ENCODE measurements at regions not wholly inside any gene's neighbourhood (a gene's known extent, or its start where the extent isn't known, plus 50 kb on each side); places are given as distances from the start of the nearest gene placed in this dataset.

DNA sequence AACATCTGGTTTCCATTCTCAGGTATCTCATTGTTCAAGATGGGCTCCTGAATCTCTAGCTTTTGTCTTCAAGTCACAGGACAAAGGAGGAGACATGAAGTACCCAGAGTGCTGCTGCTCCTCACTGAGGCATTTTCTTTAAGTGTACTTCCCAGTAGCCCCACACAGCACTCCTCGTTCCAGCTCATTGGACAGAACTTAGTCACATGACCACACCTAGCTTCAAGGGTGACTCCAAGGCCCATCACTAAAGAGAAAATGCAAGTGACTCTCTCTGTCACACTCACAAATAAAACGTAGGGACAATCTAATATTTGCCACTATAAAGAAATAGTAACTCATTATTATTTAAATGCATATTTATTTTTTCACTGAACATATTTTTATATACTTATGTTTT lies 58.3 kb upstream of the NEUROD6 start:
- DNase-seq, result peak; percentile 6

DNA sequence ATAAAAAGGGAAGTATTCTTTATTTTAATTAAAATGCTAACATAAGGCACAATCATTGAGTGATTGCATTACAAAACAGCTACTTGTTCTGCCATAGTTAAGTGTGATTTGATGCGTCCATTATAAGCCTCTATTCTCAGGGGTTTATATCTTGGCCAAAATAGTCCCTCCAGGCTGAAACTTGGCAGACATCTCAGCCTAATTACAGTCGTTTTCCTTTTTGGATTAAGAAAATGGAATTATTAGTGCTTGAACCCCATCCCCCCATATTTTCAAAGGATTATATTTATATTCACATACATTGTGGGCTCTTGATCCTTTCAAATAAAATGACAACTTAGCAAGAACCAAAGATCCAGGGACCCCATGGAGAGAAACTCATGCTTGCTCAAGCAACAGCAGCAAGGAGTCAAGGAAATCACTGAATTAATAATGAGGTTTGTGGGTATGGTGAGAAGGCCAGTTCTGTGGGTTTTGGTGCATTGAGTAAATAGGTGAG lies 66.7 kb upstream of the NEUROD6 start:
- no peak for DNase-seq

DNA sequence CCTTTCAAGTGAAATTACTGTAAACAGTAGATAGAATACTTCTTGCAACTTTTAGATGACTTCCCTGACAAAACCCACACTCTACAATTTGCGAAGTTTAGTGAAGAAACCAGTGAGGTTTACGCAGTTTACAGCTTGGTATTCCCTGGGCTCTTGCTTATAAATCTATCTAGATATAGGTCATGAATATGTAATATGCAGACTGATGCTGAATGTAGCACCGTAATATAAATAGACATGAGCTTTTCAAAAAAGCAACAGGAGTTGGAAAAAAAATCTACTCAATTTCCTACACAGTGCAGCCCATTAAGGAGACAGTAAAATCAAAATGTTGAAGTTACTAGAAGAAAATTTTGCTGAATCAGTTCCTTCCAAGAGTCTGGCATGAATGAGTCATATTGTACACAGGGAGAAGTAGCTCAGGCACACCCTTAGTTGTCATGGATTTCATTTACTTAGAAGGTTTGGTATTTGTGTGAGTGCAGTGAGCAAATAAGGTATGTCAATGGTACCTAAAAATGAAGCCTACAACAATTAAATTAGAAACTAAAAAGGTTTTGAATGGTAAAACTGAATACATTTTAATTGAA lies 67.7 kb upstream of the NEUROD6 start:
- no peak for DNase-seq

DNA sequence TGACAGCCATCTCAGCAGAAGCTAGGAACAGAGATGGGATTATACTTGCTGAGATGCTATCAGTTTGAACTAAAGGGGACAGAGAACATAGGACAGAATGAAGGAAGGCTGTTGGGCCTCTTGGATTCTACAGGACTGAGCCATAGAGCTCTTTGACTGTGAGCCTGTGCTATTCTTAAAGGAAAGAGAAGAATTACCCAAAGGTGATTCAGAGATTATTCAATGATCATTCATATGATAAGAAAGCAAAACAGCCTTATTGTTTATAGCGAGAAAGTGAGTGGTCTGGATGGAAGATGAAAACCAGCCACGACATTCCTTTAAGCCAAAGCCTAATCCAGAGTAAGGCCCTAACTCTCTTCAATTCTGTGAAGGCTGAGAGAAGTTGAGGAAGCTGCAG lies 69.7 kb upstream of the NEUROD6 start:
- DNase-seq, result no peak

DNA sequence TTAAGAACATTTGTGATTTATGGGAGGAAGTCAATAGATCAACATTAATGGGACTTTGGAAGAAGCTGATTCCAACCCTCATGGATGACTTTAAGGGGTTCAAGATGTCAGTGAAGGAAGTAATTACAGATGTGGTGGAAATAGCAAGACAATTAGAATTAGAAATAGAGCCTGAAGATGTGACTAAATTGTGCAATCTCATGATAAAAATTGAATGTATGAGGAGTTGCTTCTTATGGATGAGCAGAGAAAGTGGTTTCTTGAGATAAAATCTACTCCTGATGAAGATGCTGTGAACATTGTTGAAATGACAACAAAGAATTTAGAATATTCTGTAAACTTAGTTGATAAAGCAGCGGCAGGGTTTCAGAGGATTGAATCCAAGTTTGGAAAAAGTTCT lies 70.9 kb upstream of the NEUROD6 start:
- no peak for DNase-seq

DNA sequence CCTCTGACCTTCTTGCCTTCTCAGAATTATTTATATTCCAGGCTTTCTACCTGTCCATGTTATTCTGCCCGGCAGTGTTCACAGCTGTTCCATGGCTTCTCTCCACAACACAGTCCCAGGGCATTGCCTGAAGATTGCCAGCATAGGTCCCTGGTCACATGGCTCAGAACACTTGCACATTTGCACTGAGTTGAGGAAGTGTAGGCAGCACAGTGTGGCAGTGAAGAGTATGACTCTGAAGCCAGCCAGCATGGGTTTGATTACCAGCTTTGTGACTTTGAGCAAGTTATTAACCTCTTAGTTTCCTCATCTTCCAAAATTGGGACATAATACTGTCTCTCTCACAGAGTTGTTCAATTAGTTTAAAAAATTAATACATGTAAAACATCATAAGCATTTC lies 73.2 kb upstream of the NEUROD6 start:
- DNase-seq, result no peak

DNA sequence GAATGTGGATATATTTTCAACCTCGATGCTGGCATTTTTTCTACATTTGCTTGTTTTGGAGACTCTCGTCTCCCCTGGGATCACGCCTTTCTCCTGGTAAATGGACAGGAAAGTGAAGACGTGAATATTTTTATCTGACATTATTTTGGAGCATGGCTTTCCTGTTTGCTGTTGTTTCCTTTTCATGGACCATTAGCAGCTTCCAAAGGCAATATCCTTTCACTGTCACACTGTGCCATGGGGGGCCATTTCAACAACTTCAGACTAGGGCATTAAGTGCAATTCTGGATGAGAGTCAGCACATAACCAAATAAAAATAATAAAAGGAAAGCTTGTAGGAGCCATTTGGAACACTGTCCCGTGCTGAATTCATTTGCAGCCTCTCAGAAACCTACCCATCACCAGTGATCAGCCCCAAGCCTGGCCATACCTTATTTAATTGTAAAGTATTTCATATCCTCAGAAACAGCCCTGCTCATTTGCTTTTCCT lies 75.9 kb upstream of the NEUROD6 start:
- DNase-seq, result no peak

DNA sequence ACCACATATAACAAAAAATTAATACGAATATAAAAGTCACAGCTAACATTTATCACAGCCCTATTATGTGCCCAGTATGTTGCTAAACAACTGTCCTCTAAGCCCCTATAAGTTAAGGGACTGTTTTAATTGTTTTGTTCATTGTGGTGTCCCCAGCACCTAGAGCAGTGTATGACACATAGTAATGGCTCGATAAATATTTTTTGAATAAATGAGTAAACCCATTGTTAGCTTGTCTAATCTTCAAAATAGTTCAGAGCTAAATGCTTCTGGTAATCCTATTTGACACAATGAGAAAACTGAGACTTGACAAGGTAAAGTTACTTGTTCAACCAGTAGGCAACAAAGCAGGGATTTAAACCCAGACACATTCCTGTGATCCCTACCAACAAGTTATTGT lies 78.4 kb upstream of the NEUROD6 start:
- no peak for DNase-seq

DNA sequence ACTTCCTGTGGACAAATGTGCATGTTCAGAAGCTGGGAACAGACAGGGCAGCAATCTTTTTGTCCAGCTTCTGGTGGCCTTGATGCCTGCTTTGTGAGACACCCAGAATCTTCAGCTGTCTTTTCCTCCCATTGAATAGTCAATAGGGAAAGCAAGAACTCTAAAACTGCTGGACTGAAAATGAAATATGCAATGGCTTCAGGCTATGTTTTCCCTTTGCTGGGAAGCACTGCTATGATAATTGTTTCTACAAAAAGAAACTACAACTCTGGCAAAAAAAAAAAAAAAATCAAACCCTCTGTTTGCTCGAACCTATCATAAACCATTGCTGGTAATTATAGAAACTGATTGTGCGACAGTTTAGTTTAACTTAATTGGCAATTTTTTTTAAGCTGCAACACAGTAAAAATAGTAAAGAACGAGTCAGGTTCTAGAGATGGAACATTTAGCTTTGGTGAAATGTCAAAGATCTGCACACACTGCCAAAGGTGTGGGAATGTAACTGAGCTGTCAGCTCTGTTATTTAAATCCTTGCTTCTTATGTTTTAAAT lies 79.1 kb upstream of the NEUROD6 start:
- DNase-seq, result no peak

DNA sequence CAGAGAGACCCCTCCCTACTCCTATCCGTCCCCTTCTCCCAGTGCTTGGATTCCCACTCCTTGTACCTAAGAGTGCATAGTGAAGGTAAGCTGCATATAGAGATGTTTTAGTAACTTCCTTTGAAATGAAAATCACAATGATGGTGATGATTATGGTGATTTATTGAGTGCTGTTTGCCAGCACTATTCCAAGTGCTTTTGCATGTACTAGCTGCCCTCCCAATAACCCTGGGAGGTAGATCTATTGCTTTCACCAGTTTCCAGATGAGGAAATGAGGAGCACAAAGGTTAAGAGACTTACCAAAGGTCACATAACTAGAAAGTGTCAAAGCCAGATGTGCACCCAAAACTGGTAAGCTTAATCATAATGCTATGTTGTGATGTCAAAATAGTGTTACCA lies 80.4 kb upstream of the NEUROD6 start:
- no peak for DNase-seq

DNA sequence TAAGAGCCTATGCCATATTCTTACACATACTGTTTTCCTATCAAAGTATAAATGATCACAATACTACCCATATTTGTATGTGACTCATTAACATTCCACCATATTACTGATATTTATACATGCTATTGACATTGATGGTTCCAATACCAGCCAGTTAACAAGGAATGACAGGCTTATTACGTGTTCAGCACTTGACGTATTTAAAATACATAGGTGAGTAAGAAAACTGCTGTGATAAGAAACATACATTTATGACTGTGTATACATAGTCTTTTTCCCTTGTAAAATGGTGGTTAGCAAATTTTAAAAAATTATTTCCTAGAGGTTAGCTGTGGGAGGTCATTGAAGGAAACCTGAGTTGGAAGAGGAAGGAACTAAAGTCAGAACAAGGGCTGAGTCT lies 81.1 kb upstream of the NEUROD6 start:
- DNase-seq, result no peak

DNA sequence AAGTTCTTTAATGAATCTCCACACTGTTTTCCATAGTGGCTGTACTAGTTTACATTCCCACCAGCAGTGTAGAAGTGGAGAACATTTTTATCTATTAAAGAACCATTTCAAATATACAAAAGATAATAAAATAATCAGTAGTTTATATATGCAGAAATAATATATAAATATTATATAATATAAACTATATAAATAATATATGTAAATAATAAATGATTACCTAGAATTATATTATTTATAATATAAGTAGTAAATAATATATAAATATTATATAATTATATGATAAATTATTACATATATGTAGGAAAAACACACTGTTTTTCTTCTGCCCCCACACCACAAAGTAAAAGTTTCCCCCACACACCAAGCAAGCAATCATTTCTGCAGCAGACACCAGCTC lies 83.5 kb upstream of the NEUROD6 start:
- no peak for DNase-seq

DNA sequence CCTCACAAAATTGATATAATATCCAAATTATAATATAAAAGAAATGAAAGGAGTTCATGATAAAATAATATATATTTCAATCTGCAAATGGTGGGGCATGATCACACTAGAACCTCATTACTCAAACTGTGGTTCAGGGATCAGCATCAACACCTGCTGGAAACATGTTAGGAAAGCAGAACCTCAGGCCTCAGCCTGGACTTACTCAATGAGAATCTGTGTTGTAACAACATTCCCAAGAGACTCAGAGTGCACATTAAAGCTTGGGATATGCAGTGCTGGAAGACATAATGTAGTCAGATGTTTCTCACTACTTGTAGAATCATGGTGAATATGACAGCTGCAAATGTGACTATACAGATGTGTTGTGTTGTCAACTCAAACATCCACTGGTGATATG lies 81.7 kb upstream of the ITPRID1 start:
- no peak for DNase-seq

DNA sequence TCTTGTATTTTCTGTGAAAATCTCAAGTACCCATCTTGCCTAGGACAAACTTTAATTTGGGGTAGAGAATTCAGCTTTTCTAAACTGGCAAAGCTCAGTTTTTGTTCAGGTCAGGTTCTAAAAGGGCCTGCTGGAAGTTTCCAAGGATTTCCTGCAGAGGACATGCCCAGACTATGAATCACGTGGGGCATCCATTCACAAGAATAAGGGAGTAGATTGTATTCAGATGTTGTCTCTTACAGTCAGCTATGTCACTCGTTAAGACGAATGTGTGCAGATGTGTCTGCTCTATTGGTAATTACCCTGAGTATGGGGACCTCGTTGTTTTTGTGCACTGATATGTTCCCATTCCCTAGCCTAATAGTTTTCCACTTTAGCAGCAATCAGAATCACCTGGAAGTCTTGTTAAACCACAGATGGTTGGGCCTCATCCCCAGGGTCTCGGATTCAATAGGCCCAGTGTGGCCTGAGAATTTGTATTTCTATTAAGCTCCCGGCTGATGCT lies 81.0 kb upstream of the ITPRID1 start:
- DNase-seq, result no peak

DNA sequence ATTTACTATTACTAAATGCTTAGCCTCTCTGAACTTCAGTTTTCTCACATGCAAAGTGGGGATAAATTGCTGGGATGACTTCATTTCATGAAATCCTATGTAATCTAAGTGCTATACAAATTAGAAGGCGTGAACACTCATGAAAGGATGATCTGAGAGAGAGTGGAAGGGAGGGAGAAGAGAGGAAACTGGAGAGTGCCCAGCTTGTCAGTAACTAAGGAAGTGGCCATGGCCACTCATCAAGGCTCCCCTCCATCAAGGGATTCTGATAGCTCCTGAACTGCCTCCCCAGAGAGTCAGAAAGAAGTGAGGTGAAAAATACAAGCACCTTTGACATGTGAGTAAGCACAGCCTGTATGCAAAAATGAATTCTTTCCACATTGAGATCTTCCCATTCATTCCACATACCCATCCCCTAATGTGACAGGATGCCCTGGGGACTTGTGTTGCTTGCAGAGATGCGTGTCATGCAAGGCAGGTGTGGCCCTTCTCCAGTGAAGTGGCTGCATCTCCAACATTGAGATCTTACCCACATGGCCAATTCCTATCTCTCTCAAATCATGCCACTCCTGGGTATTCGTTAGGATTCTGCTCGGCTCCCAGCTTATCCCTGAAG lies 76.5 kb upstream of the ITPRID1 start:
- DNase-seq, result no peak

DNA sequence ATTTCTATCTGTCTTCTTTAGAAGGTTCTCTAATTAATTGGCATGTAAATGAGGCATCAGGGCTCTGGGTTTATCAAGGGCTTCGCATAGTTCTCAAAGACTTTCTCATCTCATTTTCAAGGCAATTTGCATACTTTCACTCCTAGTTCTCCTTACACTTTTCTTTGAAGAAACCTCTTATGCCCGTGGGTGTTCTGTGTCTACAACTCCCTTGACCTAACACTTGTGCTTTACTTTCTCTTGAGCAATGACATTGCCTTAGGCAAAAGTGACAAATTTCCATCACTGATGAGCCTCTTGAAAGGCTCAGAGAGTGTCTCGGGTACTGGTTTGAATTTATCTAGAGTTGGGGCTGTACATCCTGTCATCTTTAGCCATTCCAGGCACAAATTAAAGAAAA lies 74.7 kb upstream of the ITPRID1 start:
- DNase-seq, result no peak

DNA sequence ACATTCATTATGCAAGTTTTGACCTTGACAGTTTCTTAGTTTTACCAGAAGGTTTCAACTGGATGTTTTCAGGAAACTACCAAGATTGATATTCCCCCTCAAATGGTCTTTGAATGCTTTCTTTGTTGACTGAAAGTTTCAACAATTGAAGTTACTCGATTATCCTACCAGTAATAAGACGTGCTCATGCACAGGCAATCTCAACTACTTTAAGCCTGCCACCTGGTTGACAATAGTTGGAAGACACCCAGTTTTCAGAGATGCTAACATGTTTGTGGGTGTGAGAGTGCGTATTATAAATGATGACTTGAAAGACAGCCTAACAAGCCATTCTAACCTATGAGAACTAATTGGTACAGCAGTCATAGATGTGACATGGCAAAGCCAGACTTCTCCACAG lies 73.4 kb upstream of the ITPRID1 start:
- no peak for DNase-seq

DNA sequence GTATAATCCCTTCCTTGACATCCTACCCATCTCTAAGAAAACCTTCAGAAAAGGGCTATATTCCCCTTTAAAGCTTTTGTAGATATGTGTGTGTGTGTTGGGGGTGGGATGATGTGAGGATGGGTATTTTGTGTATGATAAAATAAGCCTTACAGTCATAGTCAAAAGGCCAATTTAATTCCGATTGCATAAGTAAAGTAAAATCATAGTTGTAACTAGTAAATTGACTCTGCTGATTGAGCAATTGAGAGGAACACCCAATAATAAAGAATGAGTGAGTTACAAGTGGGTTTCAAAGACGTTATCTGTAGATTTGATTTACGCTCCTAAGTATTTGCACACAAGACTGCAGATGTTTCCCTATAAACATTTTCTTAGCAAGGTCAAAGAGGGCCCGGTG lies 71.3 kb upstream of the ITPRID1 start:
- DNase-seq, result no peak

DNA sequence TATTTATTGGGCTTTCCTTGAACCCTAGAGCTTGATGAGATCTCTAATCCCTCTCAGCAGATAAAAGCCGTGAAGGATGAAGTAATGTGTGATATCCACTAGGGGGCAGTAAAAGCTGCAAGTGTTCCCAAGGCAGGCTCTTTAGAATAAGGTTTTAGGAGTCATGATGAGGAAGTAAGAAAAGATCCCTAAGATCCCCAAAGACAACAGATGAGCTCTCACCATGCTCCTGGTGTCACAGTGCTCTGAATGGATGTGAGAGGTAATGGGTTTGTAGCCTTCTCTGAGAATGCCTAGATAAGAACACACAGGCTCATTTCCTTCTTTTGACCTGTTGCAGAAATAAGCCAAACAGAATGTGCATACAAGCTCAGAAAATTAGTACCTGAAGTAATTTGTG lies 70.4 kb upstream of the ITPRID1 start:
- DNase-seq, result peak; percentile 81

DNA sequence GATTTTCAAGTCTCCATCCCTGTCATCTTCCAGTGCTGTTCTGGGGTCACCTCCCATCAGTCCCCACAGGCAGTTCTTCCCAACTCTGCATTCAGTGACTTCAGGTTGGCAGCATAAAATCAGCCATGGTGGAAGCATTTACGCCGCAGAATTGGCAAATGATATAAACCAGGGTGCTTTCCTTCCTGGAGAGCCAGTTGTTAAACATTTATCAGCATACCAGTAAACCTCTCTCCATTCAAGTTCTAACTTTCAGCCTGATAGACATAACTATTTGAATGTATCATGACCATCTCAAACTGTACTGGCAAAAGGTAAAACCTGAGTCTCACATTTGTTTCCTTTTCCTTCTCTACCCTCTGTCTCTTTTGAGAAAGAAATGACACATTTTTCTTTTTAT lies 69.7 kb upstream of the ITPRID1 start:
- DNase-seq, result no peak

DNA sequence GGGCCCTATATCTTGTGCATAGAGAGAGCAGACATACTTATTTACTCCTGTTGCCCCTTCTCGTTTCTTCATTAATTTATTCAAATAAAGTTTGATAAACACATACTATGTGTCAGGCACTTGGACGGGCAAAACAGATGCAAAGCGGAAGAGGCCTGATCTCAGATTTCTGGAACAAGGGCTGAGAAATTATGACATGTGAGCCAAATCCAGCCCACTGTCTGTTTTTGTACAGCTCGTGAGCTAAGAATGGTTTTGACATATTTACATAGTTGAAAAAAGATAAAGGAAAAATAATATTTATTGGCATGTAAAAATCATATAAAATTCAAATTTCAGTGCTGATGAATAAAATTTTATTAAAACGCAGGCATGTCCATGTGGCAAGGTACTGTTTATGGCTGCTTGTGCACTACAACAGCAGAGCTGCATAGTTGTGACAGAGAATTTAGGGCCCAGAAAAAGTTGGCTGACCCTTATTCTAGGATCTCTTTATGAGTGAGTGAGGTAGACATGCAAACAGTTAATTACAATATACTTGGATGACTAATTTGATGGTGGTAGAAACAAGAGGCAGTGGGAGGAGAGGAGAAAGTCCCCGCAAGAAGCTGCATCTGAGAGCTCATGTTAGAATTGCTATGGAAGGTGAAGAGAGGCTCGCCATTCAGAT lies 68.1 kb upstream of the ITPRID1 start:
- no peak for DNase-seq

DNA sequence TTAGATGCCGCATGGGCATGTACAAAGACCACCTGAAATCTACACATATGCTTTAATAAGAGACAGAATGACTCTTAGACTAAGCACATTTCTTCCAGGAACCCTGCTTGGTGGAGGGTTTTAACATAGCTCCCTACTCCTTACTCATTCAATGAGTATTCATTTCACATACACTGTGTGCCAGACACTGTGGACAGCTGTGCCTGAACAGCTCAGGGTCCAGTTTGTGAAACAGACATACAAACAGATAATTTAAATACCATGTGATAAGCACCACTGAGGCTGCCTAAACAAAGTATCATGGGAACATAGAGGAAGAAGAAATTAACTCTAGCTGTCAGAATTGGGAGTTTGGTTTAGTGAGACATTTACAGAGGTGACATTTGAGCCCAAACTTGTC lies 65.2 kb upstream of the ITPRID1 start:
- no peak for DNase-seq

DNA sequence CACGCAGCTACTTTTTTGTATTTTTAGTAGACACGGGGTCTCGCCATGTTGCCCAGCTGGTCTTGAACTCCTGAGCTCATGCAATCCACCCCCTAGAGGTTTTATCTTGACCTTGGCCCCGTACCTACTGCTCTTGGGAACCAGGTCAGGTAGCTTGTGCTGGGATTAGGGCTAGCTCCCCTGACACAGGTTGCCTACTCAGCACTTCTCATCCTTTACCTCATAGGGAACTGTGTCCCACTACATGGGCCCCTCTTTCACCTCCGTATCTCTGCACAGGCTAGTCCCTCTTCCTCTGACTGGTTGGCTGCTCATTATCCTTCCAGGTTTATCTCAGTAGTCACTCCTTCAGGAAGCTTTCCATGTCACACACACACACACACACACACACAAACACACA lies 58.0 kb upstream of the ITPRID1 start:
- no peak for DNase-seq

All from NCI-H82 (cell line).